H54 (cell line): ENCODE measurements at regions not wholly inside any gene's neighbourhood (a gene's known extent, or its start where the extent isn't known, plus 50 kb on each side); places are given as distances from the start of the nearest gene placed in this dataset.
A peak's percentile ranks its signal among the peaks of the same experiment; 100 is the strongest.

Experiments
- DNase-seq: peaks from one replicate; pipeline ENCODE4 v3.0.0; 2011; ENCODE audit warnings: low spot score, mixed read lengths; ENCODE audit not compliant: insufficient read length
- FAIRE-seq: peaks from 3 replicates; lab custom pipeline; 2011; peaks lifted over from hg19 to GRCh38; lab: Jason Lieb, UNC
- POLR2A ChIP-seq: IDR thresholded peaks from 2 replicates; pipeline ENCODE4 v1.6.1; 2011; ENCODE audit warnings: low read depth, mild to moderate bottlenecking, low read length

DNA sequence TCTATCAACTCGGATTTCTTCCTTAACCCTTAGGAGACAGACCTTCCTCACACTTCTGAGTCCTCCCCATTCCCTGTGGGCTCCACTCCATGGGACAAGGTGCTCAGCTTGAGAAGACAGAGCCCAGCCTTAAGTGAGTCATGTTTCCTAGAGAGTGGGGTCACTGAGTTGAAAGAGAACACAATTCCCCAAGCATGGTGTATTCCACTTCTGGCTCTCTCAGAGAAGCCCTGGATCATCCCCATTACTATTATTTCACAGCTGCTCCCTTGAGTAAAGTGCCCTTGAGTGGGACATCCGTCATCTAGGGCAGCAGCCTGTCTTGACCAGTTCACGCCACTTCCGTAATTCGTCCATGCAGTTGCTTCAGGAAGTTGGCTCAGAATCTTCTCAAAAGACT is 604.8 kb downstream of the BNC2 start:
- FAIRE-seq (no peak), DNase-seq (no peak)
- TF ChIP-seq POLR2A, result no peak

DNA sequence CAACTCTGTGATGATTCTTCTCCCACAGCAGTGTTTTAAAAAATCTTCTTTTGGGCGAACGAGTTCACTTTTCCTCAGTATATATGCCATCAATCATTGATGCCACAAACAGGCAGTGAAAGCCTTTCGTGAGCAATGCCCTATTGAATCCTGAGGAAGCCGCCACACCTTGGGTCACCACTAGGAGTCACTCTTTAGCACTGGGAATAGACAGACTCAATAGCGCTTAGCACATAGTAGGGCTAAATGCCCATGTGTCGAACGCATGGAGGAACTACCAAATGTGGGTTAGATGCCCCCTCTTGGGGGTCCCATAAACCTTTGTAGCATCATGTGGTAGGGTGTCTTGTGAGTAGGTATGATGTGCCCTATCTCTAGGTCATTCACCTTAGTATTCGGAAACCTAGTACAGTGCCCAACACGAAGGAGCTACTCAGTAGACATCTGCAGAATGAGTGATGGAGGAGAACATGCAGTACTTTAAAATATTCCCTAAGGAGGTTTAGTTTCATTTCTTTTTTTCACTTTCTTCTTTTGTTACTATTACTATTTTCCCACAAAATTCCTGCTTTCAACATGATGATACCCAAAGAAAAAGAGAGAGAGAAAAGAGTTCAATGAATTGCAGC is 603.7 kb downstream of the BNC2 start:
- DNase-seq, result no peak
- FAIRE-seq, result peak; percentile 68
- no peak for TF ChIP-seq POLR2A

DNA sequence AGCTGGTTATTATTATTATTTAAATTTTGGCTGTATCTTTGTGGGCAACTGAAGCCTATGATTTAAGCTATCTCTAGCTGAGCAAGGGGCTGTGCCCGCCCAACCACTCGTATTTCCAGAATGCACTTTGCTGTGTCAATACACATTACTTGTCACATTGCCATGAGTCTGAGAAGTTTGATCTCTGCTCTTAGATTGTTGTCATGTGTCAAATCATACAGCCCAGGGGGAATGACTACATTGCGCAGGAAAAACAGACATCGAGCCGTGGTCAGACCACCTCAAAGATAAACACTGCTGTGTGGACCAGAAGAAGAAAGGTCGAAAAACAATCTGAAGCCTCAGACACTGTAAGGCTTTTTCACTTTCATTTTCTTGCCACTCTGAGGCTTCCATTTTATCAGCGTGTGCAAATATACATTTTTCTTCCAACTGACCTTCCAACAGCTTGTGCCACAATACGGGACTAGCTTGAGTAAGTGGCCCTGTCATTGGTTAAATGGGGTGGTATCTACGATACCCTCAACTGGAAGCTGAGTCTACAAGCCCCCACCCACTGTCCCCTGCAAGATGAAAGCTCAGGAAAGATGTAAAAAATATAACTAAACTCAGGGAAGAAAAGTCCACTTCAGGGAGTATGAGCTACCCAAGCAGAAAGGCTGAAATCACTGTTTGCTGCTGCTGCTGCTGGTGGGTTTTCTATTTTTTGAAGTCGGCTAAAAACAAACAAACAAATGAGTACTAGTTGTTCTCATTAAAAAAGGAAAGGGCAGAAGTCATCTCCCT is 603.0 kb downstream of the BNC2 start:
- DNase-seq (no peak), FAIRE-seq (peak; percentile 93)
- no peak for TF ChIP-seq POLR2A

DNA sequence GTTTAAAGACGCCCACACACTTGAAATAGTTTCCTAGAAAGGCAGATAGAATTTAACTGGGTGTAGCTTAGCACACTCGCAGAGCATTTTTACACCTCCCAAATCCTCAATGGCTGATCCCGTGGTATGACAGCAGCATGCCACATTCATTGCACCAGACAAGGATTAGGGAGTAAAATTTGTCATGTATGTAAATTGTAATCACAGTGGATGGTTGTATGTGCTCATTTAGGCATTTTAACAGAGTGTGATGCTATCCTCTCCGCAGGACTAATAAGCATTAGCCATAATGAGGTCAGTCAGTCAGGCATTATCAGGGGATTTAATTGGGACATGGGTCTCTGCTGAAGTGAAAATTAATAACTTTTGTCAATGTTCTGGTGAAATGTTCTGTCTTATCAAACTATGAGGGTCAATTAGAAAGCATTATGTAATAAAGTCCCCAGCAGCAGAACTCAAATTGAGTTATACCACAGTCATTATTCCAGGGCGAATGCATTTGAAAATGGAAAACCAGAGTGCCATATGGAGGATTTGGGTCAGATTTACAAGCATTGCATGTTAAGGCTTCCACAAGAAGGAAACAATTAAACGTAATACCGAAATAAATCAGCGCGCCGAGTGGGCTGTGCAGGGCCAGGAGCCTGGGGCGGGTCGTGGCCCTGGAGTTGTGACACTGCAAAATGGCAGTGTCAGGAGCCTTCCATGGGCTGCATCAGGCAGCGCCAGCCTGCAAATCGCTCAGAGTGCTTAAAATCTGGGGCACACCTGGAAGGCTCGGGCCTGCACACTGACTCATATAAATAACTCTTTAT is 602.2 kb downstream of the BNC2 start:
- TF ChIP-seq POLR2A, result no peak
- DNase-seq (no peak), FAIRE-seq (no peak)

DNA sequence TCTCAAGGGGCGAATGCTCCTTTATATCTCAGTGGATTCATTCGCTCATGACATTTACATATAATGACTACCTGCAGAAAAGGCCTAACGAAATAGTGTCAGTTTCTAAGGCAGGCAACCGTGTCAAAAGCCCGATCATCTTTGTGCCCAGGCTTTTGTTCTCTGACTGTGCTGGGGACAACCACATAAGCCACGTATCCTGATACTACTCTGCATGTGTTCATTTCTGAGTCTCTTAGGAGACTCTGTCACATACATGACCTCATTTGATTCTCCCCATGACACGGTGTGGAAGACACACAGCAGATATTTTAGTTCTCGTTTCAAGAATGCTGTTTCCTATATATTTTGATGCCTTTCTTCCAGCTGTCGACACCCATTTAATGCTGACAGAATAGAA is 598.5 kb downstream of the BNC2 start:
- no peak for TF ChIP-seq POLR2A
- FAIRE-seq (no peak), DNase-seq (no peak)

DNA sequence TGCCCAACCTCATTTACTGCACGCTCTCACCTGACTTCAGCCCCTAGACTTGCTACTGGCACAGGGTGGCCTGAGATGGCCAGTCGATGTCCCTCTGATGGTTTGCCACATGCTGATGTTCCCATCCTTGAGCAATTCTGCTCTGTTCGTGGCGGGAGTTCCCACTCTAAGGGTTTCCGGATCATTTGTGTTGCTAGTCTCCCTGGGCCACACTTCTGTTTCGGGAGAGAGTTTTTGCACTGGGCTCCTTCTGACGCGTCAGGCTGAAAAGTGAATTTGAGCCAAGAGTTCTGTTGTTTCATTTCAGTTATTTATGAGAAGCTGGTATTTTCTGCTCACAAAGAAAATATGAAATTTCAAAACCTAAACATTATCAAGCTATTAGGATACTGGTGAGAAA is 597.7 kb downstream of the BNC2 start:
- FAIRE-seq (no peak), DNase-seq (no peak)
- TF ChIP-seq POLR2A, result no peak

DNA sequence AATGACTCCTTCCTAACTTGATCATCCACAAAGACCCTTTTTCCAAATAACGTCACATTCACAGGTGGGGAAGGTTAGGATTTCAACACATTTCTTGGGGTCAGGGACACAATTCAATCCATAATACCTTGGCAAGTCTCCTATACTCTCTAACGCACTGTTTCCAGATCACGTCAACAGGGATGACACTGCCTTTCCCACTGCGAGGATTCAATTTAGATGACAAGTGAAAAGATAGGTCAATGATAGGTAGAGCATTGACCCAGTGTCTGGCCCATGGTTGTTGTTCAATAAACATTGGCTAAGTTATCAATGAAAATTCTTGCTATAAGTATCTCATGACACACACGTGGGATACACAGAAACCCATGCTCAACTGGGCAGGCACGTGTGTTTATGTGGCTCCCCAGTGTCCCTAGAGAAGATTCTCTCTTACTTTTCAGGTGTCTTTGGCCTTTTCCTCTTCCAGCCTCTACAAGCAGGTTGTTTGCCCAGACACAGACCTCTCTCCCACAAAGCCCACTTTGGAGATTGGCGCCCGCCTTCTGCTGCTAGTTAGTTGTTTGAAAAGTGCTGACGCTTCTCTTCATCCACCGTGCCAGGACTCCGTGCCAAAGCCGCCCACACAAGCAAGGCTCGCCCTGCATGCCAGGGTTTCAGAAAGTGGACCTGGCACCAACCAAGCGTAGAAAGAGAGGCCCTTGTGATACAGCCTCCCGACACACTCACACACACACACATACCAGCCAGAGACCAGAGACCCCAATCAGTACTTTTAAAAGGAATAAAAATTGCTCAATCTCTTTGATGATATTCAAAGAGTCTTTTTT is 594.5 kb downstream of the BNC2 start:
- FAIRE-seq (no peak), DNase-seq (no peak)
- TF ChIP-seq POLR2A, result no peak

DNA sequence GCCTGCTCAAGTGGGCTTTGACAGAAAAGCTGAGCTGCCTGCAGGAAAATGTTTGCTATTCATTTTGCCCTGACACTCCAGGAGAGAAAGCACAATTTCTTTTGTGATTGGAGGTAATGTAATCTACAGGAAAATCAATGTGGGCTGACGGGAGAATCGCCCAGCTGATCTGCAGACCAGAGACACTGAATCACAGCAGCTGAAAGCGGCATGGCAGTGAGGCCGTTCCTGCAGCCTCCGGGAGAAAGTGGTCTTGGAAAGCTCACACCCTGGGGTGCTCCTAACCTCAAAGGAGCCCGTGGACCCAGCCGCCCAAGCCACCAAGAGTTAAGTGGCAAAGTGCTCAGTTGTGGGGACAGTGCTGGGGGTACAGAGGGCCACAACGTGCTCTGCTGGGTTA is 593.6 kb downstream of the BNC2 start:
- DNase-seq (no peak), FAIRE-seq (no peak)
- TF ChIP-seq POLR2A, result no peak

DNA sequence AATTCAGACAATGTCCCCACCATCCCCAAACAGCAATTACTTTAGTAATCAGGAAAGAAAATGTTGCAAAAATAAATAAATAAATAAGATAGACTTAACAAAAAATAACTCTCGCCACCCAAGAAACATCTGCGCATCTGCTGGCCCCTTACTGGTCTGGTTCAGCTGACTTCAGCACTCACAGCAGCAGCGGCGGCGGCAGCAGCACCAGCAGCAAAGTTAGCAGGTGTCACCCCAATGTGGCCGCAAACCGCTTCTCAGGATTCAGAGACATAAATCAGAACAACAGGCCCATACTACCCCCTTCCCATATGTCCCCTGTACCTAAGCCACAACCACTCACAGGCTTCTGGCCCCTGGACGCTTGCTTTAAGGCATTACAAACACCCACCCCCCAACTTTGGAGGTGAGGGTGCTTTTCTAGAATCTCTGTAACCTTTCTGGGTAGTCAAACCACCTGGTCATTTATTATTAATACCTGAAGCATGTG is 593.0 kb downstream of the BNC2 start:
- TF ChIP-seq POLR2A, result no peak
- no peak for FAIRE-seq
- DNase-seq, result no peak

DNA sequence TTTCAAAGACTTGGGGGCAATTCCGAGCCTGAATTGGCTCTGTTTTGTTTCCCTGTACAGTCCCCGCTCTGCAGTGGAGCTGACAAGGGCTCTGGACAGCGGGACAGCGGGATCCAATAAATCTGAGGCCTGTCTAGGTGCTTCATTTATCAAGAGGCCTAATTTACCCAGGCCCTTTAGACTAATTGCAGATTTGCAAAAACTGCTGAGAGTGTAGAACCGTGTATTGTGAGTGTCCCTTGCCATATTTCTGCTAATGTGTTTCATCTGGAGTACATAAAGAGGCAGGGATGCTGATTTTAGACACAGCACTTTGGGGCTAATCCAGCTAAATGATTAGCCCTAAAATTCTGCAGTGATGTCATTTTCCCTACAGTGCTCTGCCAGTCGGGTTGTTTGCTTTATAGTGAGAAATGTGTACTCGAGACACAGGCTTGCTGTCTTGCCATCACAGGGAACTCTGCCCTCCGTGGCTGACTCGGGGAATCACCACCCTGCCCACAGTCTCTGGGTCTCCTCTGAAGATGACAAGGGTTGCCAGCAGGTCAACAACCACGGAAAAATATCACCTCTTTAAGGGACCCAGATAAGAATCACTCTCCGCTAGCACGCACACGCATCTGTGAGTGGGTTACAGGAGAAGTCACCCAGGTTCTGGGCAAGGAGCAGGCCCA is 592.0 kb downstream of the BNC2 start:
- no peak for TF ChIP-seq POLR2A
- FAIRE-seq, result no peak
- DNase-seq, result no peak

DNA sequence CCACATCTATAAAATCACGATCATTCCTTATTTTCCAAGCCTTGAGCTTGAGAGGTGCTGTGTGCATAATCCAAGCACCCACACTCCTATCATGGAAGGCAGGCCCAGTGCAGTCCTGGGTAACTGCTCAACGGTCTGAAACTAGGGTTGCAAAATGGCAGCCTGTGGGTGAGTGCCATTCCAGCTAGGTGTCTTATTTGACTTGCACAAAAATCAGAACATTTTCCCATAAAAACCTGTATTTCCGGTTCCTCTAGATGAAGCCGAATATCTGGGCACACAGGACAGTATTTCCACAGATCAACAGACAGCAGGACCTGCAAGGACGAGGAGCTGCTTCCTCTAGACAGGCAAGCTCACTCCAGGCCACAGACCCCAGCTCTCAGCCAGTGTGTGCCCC is 588.8 kb downstream of the BNC2 start:
- DNase-seq, result no peak
- TF ChIP-seq POLR2A, result no peak
- FAIRE-seq, result no peak

DNA sequence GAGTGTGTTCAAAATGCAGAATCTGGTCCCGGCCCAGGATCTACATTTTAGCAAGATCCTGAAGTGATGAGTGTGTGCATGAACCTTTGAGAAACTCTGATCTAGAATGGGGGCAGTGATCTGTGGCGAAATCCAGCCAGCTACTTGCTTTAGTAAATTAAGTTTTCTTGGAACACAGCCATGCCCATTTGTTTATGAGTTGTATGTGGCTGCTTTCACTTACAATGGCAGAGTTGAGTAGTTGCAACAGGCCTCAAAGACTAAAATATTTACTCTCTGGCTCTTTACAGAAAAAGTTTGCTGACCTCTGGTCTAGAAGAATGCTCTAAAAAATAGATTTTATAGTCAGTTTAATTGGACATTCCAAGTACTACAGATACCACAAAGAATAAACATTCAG is 588.3 kb downstream of the BNC2 start:
- DNase-seq (no peak), FAIRE-seq (no peak)
- no peak for TF ChIP-seq POLR2A

DNA sequence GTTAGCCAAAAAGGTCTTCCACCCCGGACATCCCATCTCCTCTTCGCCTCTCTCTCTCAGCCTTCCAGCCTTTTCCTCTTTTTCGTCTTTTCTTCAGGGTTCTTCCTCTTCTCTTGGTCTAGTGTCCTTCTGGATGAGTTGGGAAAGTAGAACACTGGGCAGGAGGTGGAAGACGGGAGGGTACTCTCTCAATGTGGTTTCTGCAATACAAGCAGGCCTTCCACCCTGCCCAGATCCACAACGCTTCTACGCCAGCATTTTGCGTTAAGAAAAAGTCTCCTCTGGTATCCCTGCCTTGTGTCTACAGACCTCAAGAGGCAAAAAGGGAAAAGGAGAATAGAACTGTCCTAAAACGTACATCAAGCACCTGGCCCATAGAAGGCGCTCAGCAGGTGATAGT is 587.8 kb downstream of the BNC2 start:
- DNase-seq (no peak), FAIRE-seq (no peak)
- no peak for TF ChIP-seq POLR2A
